Thyroid gland (tissue), 4 donors: ENCODE measurements at regions not wholly inside any gene's neighbourhood (a gene's known extent, or its start where the extent isn't known, plus 50 kb on each side); places are given as distances from the start of the nearest gene placed in this dataset.

Experiments used
- POLR2A ChIP-seq, 2 donors: fragments of 450-650 bp; IDR thresholded peaks; one replicate each; pipeline ENCODE4 v1.6.1; 2017; ENCODE audit warnings: antibody characterized with exemption in 2 of 2, mild to moderate bottlenecking in 2 of 2, moderate library complexity in 1 of 2
- TF ChIP-seq, protein P1 (sequence below), 6 experiments: fragments of 200-600 bp in 3 of 6; fragments of 450-650 bp in 3 of 6; sonication (generic) in 3 of 6; IDR thresholded peaks; one replicate each; pipeline ENCODE4 v1.5.1; 2016 to 2019; ENCODE audit warnings: antibody characterized with exemption in 6 of 6, mild to moderate bottlenecking in 2 of 6, inconsistent platforms in 1 of 6, moderate library complexity in 1 of 6

GRCh38 chr2:106012591-106013347, 181.3 kb downstream of the UXS1 start:
- TF ChIP-seq, protein P1, sequence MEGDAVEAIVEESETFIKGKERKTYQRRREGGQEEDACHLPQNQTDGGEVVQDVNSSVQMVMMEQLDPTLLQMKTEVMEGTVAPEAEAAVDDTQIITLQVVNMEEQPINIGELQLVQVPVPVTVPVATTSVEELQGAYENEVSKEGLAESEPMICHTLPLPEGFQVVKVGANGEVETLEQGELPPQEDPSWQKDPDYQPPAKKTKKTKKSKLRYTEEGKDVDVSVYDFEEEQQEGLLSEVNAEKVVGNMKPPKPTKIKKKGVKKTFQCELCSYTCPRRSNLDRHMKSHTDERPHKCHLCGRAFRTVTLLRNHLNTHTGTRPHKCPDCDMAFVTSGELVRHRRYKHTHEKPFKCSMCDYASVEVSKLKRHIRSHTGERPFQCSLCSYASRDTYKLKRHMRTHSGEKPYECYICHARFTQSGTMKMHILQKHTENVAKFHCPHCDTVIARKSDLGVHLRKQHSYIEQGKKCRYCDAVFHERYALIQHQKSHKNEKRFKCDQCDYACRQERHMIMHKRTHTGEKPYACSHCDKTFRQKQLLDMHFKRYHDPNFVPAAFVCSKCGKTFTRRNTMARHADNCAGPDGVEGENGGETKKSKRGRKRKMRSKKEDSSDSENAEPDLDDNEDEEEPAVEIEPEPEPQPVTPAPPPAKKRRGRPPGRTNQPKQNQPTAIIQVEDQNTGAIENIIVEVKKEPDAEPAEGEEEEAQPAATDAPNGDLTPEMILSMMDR (IDR thresholded peaks at IDR 0.05), result no peak
- TF ChIP-seq POLR2A (IDR thresholded peaks at IDR 0.05), result no peak
